Caco-2 (cell line): ENCODE measurements at regions not wholly inside any gene's neighbourhood (a gene's known extent, or its start where the extent isn't known, plus 50 kb on each side); places are given as distances from the start of the nearest gene placed in this dataset.
A peak's percentile ranks its signal among the peaks of the same experiment; 100 is the strongest.

ENCODE experiments used
- BruUV-seq: library from RNA; stranded (reverse); fragments of 400-500 nt; replicated peaks from 2 replicates; lab custom pipeline; 2021; lab: Mats Ljungman, UMichigan
- CTCF ChIA-PET: fragments of 300-600 bp; sonication (Branson Sonifier 250); formaldehyde crosslinking; loops from one replicate; lab custom pipeline; 2022; ENCODE audit warnings: antibody characterized with exemption; lab: Charles Lee
- POLR2A ChIA-PET: fragments of 300-600 bp; sonication (Branson Sonifier 250); formaldehyde crosslinking; loops from one replicate; lab custom pipeline; 2022; ENCODE audit warnings: antibody characterized with exemption; lab: Charles Lee
- DNase-seq, 2 experiments: peaks; one replicate each; pipeline versions ENCODE4 v3.0.0 to v3.0.0-alpha.2; 2020 to 2022
- H3K27me3 ChIP-seq: replicated peaks from 2 replicates; pipeline ENCODE4 v1.6.0; 2011; ENCODE audit warnings: low read length; ENCODE audit not compliant: control insufficient read depth, insufficient read depth
- H3K36me3 ChIP-seq: 2 replicates; pipeline ENCODE4 v1.5.1; 2011; ENCODE audit warnings: low read length; ENCODE audit not compliant: control insufficient read depth, insufficient read depth
- H3K4me1 ChIP-seq: fragments of 250-450 bp; sonication (Bioruptor Pico); 2 replicates; pipeline ENCODE4 v1.5.1; 2020; ENCODE audit warnings: mild to moderate bottlenecking
- H3K4me3 ChIP-seq: 2 replicates; pipeline ENCODE4 v1.5.1; 2011; ENCODE audit warnings: low read depth, mild to moderate bottlenecking, control low read depth, low read length
- H3K9me3 ChIP-seq: fragments of 250-450 bp; sonication (Bioruptor Pico); 2 replicates; pipeline ENCODE4 v1.5.1; 2020; ENCODE audit warnings: mild to moderate bottlenecking, moderate library complexity
- H3K27ac Mint-ChIP-seq: one replicate; pipeline ENCODE4 v1.8.0; 2022; ENCODE audit warnings: mixed read lengths; ENCODE audit not compliant: unreplicated experiment
- H3K27me3 Mint-ChIP-seq: one replicate; pipeline ENCODE4 v1.8.0; 2022; ENCODE audit warnings: mixed read lengths; ENCODE audit not compliant: insufficient read depth, unreplicated experiment
- H3K36me3 Mint-ChIP-seq: one replicate; pipeline ENCODE4 v1.8.0; 2022; ENCODE audit warnings: mild to moderate bottlenecking, mixed read lengths; ENCODE audit not compliant: insufficient read depth, unreplicated experiment
- H3K4me1 Mint-ChIP-seq: one replicate; pipeline ENCODE4 v1.8.0; 2022; ENCODE audit warnings: low read depth, mixed read lengths; ENCODE audit not compliant: unreplicated experiment
- H3K4me3 Mint-ChIP-seq: one replicate; pipeline ENCODE4 v1.8.0; 2022; ENCODE audit warnings: mild to moderate bottlenecking, moderate library complexity, mixed read lengths; ENCODE audit not compliant: unreplicated experiment
- H3K9me3 Mint-ChIP-seq: one replicate; pipeline ENCODE4 v1.8.0; 2022; ENCODE audit warnings: mixed read lengths; ENCODE audit not compliant: unreplicated experiment
- intact Hi-C: fragments of 100-400 bp; cut with micrococcal nuclease; formaldehyde crosslinking; loops from one replicate; pipeline ENCODE4 v1.10.0; 2022; ENCODE audit not compliant: unreplicated experiment
- TF ChIP-seq, protein P1 (sequence below), 2 experiments: fragments of 200-600 bp in 1 of 2; IDR thresholded peaks; 1 replicate in 1 of 2; 2 replicates in 1 of 2; pipeline versions ENCODE4 v1.5.1 to v1.8.0; 2011 to 2022; ENCODE audit warnings: antibody characterized with exemption in 1 of 2, control low read depth in 1 of 2, inconsistent platforms in 1 of 2, low read depth in 1 of 2, low read length in 1 of 2, mild to moderate bottlenecking in 1 of 2, moderate library complexity in 1 of 2; ENCODE audit not compliant: insufficient read depth in 1 of 2, severe bottlenecking in 1 of 2, unreplicated experiment in 1 of 2

DNA sequence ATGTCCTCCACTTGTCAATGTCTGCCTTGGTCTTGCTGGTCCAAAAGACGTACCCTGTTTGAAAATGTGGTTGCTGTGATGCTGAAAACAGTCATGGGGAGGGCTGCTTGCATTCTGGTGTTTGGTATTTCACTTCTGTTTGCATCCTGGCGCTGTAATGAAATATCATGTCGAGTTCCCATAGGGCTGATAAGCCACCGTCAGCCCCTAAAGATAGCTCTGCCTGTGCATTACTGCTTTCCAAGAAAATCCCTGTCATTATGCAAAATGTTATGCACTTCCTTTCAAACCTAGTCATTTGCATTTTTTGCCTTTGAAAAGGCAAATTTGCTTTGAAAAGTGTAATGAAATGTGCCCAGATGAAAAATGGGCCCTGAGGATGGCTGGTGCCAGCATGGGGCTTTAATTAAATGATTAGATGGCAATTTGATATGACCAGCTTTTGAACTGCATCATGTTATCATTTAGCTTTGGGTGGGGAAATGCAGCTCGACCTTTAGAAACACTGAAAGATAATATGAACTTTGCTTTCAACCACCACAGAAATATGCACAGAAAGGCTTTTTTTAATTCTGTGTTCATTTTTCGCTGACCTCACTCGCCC, 374.4 kb upstream of the SGCD start:
- DNase-seq = no peak
- Histone ChIP-seq H3K27me3 (no peaks in the 10 kb centered on the region), H3K36me3 (no peaks in the 10 kb centered on the region), H3K4me3 (no peak overlapping the region), H3K9me3 (no peaks in the 10 kb centered on the region), H3K4me1 (peaks cover 37% of the 10 kb centered on the region)
- intact Hi-C loops = loop anchor here (1.0 kb wide), 1 partner anchor 8 kb away; no protein-coding TSS in a partner anchor
- ChIA-PET POLR2A (no interaction called here), CTCF (no interaction called here)
- no peaks in the 10 kb centered on the region for H3K36me3 Mint-ChIP-seq
- TF ChIP-seq, protein P1, sequence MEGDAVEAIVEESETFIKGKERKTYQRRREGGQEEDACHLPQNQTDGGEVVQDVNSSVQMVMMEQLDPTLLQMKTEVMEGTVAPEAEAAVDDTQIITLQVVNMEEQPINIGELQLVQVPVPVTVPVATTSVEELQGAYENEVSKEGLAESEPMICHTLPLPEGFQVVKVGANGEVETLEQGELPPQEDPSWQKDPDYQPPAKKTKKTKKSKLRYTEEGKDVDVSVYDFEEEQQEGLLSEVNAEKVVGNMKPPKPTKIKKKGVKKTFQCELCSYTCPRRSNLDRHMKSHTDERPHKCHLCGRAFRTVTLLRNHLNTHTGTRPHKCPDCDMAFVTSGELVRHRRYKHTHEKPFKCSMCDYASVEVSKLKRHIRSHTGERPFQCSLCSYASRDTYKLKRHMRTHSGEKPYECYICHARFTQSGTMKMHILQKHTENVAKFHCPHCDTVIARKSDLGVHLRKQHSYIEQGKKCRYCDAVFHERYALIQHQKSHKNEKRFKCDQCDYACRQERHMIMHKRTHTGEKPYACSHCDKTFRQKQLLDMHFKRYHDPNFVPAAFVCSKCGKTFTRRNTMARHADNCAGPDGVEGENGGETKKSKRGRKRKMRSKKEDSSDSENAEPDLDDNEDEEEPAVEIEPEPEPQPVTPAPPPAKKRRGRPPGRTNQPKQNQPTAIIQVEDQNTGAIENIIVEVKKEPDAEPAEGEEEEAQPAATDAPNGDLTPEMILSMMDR (IDR thresholded peaks at IDR 0.05; ENCODE audit: insufficient read depth in 1 of 2, low read depth in 1 of 2, low read length in 1 of 2, severe bottlenecking in 1 of 2, unreplicated experiment in 1 of 2) = no peak
- BruUV-seq = no TSS peak
- H3K4me3 Mint-ChIP-seq = no peak overlapping the region
- peak overlapping the region; percentile 36 for H3K27ac Mint-ChIP-seq
- H3K9me3 Mint-ChIP-seq = peaks cover 6% of the 10 kb centered on the region
- peaks cover 6% of the 10 kb centered on the region for H3K4me1 Mint-ChIP-seq
- no peaks in the 10 kb centered on the region for H3K27me3 Mint-ChIP-seq

DNA sequence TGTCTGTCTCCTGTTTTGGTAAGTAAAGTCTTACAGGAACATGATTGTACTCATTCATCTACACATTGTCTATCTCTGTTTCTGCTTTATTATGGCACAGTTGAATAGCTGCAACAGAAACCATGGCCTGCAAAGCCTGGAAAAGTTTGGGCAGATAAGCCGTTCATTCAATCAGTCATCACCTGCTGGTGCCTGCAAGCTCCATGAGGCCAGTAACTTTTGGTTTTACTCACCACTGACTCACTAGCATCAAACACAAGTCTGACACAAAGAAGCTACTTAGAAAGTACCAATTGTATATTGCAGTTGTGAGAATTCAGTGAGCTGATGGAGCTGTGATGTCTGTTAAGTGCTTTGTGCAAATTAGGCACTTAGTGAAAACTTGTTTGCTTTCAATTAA, 373.6 kb upstream of the SGCD start:
- Histone ChIP-seq H3K36me3 (no peaks in the 10 kb centered on the region), H3K9me3 (no peaks in the 10 kb centered on the region), H3K4me3 (no peak overlapping the region), H3K27me3 (no peaks in the 10 kb centered on the region), H3K4me1 (peaks cover 31% of the 10 kb centered on the region)
- TF ChIP-seq, protein P1 (IDR thresholded peaks at IDR 0.05; ENCODE audit: insufficient read depth in 1 of 2, low read depth in 1 of 2, low read length in 1 of 2, severe bottlenecking in 1 of 2, unreplicated experiment in 1 of 2) = no peak
- intact Hi-C loops = no loop called here
- H3K4me1 Mint-ChIP-seq = peaks cover 6% of the 10 kb centered on the region
- H3K36me3 Mint-ChIP-seq = no peaks in the 10 kb centered on the region
- CTCF ChIA-PET = no interaction called here
- DNase-seq = no peak
- H3K9me3 Mint-ChIP-seq = peaks cover 6% of the 10 kb centered on the region
- H3K27ac Mint-ChIP-seq = no peak overlapping the region
- BruUV-seq = no TSS peak
- POLR2A ChIA-PET = no interaction called here
- H3K27me3 Mint-ChIP-seq = no peaks in the 10 kb centered on the region
- no peak overlapping the region for H3K4me3 Mint-ChIP-seq

DNA sequence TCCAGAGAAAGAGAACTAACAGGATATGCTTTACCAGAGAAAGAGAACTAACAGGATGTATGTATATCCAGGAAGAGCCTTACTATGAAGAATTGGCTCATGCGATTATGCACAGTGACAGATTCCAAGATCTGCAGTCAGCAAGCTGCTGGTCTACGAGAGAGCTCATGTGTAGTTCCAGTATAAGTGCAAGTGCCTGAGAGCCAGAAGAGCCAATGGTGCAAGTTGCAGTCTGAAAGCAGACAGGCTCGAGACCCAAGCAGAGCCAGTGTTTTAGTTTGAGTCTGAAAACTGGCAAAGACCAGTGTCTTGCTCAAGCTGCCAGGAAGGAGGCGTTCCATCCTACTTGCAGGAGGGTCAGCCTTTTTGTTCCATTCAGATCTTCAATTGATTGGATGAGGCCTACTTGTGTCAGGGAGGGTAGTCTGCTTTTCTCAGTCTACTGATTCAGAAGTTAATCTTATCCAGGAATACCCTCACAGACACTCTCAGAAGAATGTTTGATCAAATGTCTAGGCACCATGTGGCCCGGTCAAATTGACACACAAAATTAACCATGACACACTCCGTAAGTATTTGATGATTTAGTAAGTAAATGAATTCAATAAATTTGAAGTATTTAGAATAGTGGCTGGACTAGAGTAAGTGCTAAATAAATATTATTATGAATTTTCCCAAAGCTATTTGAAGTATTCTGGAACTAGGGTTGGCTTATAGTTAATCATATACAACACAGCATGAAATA, 372.1 kb upstream of the SGCD start:
- Mint-ChIP-seq H3K27ac (no peak overlapping the region), H3K4me3 (no peak overlapping the region), H3K36me3 (no peaks in the 10 kb centered on the region), H3K27me3 (no peaks in the 10 kb centered on the region), H3K9me3 (no peaks in the 10 kb centered on the region), H3K4me1 (peaks cover 6% of the 10 kb centered on the region)
- BruUV-seq = no TSS peak
- ChIA-PET POLR2A (no interaction called here), CTCF (no interaction called here)
- DNase-seq = no peak
- H3K27me3 ChIP-seq = no peaks in the 10 kb centered on the region
- no peaks in the 10 kb centered on the region for H3K9me3 ChIP-seq
- TF ChIP-seq, protein P1 (IDR thresholded peaks at IDR 0.05; ENCODE audit: insufficient read depth in 1 of 2, low read depth in 1 of 2, low read length in 1 of 2, severe bottlenecking in 1 of 2, unreplicated experiment in 1 of 2) = no peak
- intact Hi-C loops = no loop called here
- H3K36me3 ChIP-seq = no peaks in the 10 kb centered on the region
- no peak overlapping the region for H3K4me3 ChIP-seq
- peaks cover 31% of the 10 kb centered on the region for H3K4me1 ChIP-seq
